ENCODE measurements at regions not wholly inside any gene's neighbourhood (a gene's known extent, or its start where the extent isn't known, plus 50 kb on each side); places are given as distances from the start of the nearest gene placed in this dataset.

DNA sequence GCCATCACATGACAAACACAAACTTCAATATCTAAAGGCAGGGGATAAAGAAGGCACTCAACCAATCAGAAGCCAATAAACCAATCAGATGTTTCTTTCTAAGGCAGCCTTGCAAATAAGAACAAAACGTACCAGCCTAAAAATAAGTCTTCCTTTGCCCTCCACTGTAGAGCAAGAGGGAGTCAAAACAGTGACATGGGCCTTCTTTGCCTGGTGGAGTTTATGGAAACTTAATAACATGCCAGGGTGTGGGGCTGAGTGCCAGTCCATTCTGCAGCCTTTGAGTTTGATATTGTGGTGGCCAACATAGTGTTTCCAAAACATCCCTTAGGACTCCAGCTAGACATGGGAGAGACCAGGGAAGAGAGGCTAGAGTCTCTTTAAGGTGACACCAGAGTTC, 126.1 kb upstream of the NECTIN1 start:
- no peak for ATAC-seq (ENCODE audit: poor library complexity)
- Histone ChIP-seq H3K9me3 (ENCODE audit: control insufficient read depth in 1 of 2, insufficient read depth in 1 of 2, low read length in 2 of 2) (peaks cover 0 to 4% of the 10 kb centered on the region in 2 experiments), H3K27ac (ENCODE audit: low read depth in 1 of 2, low read length in 2 of 2) (no peak overlapping the region), H3K36me3 (ENCODE audit: insufficient read depth, low read length) (no peaks in the 10 kb centered on the region), H3K4me1 (ENCODE audit: insufficient read depth, low read length) (no peaks in the 10 kb centered on the region), H3K4me3 (ENCODE audit: low read length) (no peak overlapping the region), H3K27me3 (ENCODE audit: control insufficient read depth in 1 of 2, insufficient read depth in 2 of 2, low read length in 2 of 2) (peaks cover 0 to 9% of the 10 kb centered on the region in 2 experiments)
- Mint-ChIP-seq H3K4me3 (no peak overlapping the region), H3K27ac (no peak overlapping the region), H3K36me3 (ENCODE audit: low read depth) (no peaks in the 10 kb centered on the region), H3K4me1 (ENCODE audit: low read depth) (no peaks in the 10 kb centered on the region), H3K27me3 (peaks cover 40% of the 10 kb centered on the region), H3K9me3 (no peaks in the 10 kb centered on the region)
- no peak for DNase-seq
- ChIA-PET CTCF (no interaction called here), POLR2A (no interaction called here)
- TF ChIP-seq, protein P1, sequence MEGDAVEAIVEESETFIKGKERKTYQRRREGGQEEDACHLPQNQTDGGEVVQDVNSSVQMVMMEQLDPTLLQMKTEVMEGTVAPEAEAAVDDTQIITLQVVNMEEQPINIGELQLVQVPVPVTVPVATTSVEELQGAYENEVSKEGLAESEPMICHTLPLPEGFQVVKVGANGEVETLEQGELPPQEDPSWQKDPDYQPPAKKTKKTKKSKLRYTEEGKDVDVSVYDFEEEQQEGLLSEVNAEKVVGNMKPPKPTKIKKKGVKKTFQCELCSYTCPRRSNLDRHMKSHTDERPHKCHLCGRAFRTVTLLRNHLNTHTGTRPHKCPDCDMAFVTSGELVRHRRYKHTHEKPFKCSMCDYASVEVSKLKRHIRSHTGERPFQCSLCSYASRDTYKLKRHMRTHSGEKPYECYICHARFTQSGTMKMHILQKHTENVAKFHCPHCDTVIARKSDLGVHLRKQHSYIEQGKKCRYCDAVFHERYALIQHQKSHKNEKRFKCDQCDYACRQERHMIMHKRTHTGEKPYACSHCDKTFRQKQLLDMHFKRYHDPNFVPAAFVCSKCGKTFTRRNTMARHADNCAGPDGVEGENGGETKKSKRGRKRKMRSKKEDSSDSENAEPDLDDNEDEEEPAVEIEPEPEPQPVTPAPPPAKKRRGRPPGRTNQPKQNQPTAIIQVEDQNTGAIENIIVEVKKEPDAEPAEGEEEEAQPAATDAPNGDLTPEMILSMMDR (IDR thresholded peaks at IDR 0.05): no peak
- intact Hi-C loops (cut with DNase I, micrococcal nuclease): no loop called here

DNA sequence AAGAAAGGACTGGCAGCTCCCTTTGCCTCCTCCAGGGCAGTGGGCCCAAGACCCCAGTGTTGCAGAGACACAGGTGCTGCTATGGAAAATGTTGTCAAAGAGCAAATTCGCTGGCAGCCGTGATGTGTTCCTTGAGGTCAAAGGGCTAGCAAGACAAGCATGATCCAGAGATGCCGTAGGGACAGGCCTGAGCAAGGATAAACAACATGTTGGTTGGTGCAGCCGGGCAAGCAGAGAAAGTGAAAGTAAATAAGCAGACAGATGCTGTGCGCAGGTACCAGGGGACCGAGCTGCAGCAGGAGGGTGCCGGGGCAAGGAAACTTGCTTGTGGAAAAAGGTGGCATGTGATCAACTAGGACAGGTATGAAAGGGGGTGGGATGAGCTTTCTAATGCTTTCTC, 125.5 kb upstream of the NECTIN1 start:
- H3K9me3 ChIP-seq (ENCODE audit: control insufficient read depth in 1 of 2, insufficient read depth in 1 of 2, low read length in 2 of 2): peaks cover 0 to 4% of the 10 kb centered on the region in 2 experiments
- Mint-ChIP-seq H3K4me3 (no peak overlapping the region), H3K4me1 (ENCODE audit: low read depth) (no peaks in the 10 kb centered on the region), H3K27ac (no peak overlapping the region), H3K9me3 (no peaks in the 10 kb centered on the region), H3K36me3 (ENCODE audit: low read depth) (no peaks in the 10 kb centered on the region), H3K27me3 (peaks cover 40% of the 10 kb centered on the region)
- CTCF ChIA-PET: no interaction called here
- DNase-seq (no peak), ATAC-seq (ENCODE audit: poor library complexity) (no peak)
- POLR2A ChIA-PET: no interaction called here
- H3K27me3 ChIP-seq (ENCODE audit: control insufficient read depth in 1 of 2, insufficient read depth in 2 of 2, low read length in 2 of 2): peaks cover 0 to 6% of the 10 kb centered on the region in 2 experiments
- H3K27ac ChIP-seq (ENCODE audit: low read depth in 1 of 2, low read length in 2 of 2): no peak overlapping the region
- H3K36me3 ChIP-seq (ENCODE audit: insufficient read depth, low read length): no peaks in the 10 kb centered on the region
- H3K4me1 ChIP-seq (ENCODE audit: insufficient read depth, low read length): no peaks in the 10 kb centered on the region
- intact Hi-C loops (cut with DNase I, micrococcal nuclease): no loop called here
- TF ChIP-seq, protein P1 (IDR thresholded peaks at IDR 0.05): no peak
- no peak overlapping the region for H3K4me3 ChIP-seq (ENCODE audit: low read length)

DNA sequence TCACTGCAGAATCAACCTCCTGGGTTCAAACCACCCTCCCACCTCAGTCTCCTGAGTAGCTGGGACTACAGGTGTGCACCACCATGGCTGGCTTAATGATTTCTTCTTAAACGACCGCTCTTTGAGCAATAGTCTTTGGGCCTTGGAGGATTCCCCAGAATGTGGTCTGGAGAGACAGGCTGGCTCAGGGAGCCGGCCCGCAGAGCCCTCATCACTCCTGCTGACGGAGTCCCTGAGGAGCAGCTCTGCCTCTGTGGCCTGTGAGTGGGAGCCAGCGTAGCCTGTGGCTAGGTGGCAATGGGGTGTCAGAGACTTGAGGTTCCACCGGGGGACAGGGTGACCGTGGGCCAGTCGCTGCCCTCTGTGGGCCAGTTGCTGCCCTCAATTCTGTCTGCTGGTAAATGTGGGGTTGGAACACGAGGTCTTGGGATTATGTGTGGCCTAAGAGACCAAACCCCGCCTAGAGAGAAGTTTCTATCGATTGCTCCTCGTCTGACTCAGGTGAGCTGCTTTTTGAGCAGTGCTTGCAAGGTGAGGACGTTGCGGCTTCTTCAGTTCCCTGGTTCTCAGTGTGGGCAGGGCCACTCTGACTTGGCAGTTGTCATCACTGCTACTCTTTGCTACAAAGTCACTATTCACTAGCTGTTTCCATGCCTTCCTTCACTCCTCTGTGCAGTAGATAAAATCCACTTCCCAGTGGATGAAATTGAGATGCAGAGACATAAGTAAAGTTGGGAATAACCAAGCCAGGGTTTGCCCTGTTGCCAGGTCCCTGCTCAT, 124.8 kb upstream of the NECTIN1 start:
- peaks cover 0 to 5% of the 10 kb centered on the region in 2 experiments for H3K27me3 ChIP-seq (ENCODE audit: control insufficient read depth in 1 of 2, insufficient read depth in 2 of 2, low read length in 2 of 2)
- ATAC-seq (ENCODE audit: poor library complexity): no peak
- no peaks in the 10 kb centered on the region for H3K36me3 ChIP-seq (ENCODE audit: insufficient read depth, low read length)
- intact Hi-C loops (cut with DNase I, micrococcal nuclease): no loop called here
- POLR2A ChIA-PET: no interaction called here
- Mint-ChIP-seq H3K9me3 (no peaks in the 10 kb centered on the region), H3K4me1 (ENCODE audit: low read depth) (no peaks in the 10 kb centered on the region), H3K27ac (no peak overlapping the region), H3K27me3 (peaks cover 34% of the 10 kb centered on the region), H3K36me3 (ENCODE audit: low read depth) (no peaks in the 10 kb centered on the region), H3K4me3 (no peak overlapping the region)
- DNase-seq: no peak
- H3K4me3 ChIP-seq (ENCODE audit: low read length): no peak overlapping the region
- H3K9me3 ChIP-seq (ENCODE audit: control insufficient read depth in 1 of 2, insufficient read depth in 1 of 2, low read length in 2 of 2): peaks cover 0 to 4% of the 10 kb centered on the region in 2 experiments
- TF ChIP-seq, protein P1 (IDR thresholded peaks at IDR 0.05): no peak
- CTCF ChIA-PET: no interaction called here
- no peak overlapping the region for H3K27ac ChIP-seq (ENCODE audit: low read depth in 1 of 2, low read length in 2 of 2)
- no peaks in the 10 kb centered on the region for H3K4me1 ChIP-seq (ENCODE audit: insufficient read depth, low read length)
